Activated CD4-positive, alpha-beta T cell treated with anti-CD3 and anti-CD28 coated beads, Interleukin-2, amount 50 U/mL, for 4 hours (primary cell): ENCODE measurements at regions not wholly inside any gene's neighbourhood (a gene's known extent, or its start where the extent isn't known, plus 50 kb on each side); places are given as distances from the start of the nearest gene placed in this dataset.

Source experiments
- DNase-seq, 2 experiments: peaks; one replicate each; pipeline ENCODE4 v3.0.0-alpha.2; 2020

- DNase-seq, result no peak
Measured at GRCh38 chr15:94607176-94607654, 375.9 kb downstream of the MCTP2 start.

- no peak for DNase-seq
Measured at GRCh38 chr15:94610069-94610468, 378.7 kb downstream of the MCTP2 start.

GRCh38 chr15:94610485-94610884 lies 379.1 kb downstream of the MCTP2 start:
- no peak for DNase-seq

GRCh38 chr15:94611656-94612055 lies 380.3 kb downstream of the MCTP2 start:
- DNase-seq, result no peak

- DNase-seq, result no peak
Measured at GRCh38 chr15:94615688-94616087, 384.3 kb downstream of the MCTP2 start.

- no peak for DNase-seq
Measured at GRCh38 chr15:94620632-94621031, 389.3 kb downstream of the MCTP2 start.

- DNase-seq, result no peak
Measured at GRCh38 chr15:94621736-94622135, 390.4 kb downstream of the MCTP2 start.

GRCh38 chr15:94626949-94627348 lies 395.6 kb downstream of the MCTP2 start:
- DNase-seq, result no peak

- DNase-seq, result no peak
Measured at GRCh38 chr15:94631608-94632007, 400.2 kb downstream of the MCTP2 start.

GRCh38 chr15:94638183-94638582 lies 406.8 kb downstream of the MCTP2 start:
- no peak for DNase-seq

- DNase-seq, result no peak
Measured at GRCh38 chr15:94639701-94640100, 408.3 kb downstream of the MCTP2 start.

- DNase-seq, result no peak
Measured at GRCh38 chr15:94644433-94644832, 413.1 kb downstream of the MCTP2 start.

- DNase-seq, result no peak
Measured at GRCh38 chr15:94653071-94653470, 421.7 kb downstream of the MCTP2 start.

- no peak for DNase-seq
Measured at GRCh38 chr15:94655249-94655880, 424.0 kb downstream of the MCTP2 start.

GRCh38 chr15:94665676-94666441 lies 434.5 kb downstream of the MCTP2 start:
- no peak for DNase-seq

- DNase-seq, result no peak
Measured at GRCh38 chr15:94666553-94666952, 435.2 kb downstream of the MCTP2 start.

- DNase-seq, result no peak
Measured at GRCh38 chr15:94667109-94667508, 435.7 kb downstream of the MCTP2 start.

GRCh38 chr15:94670438-94671034 lies 439.2 kb downstream of the MCTP2 start:
- DNase-seq, result no peak

- DNase-seq, result no peak
Measured at GRCh38 chr15:94671858-94672532, 440.6 kb downstream of the MCTP2 start.

- no peak for DNase-seq
Measured at GRCh38 chr15:94673801-94674200, 442.4 kb downstream of the MCTP2 start.

GRCh38 chr15:94674296-94674695 lies 442.9 kb downstream of the MCTP2 start:
- DNase-seq, result no peak

- DNase-seq, result no peak
Measured at GRCh38 chr15:94677202-94677790, 445.9 kb downstream of the MCTP2 start.

- no peak for DNase-seq
Measured at GRCh38 chr15:94682171-94682570, 450.8 kb downstream of the MCTP2 start.
